Panc1 (cell line): ENCODE measurements at regions not wholly inside any gene's neighbourhood (a gene's known extent, or its start where the extent isn't known, plus 50 kb on each side); places are given as distances from the start of the nearest gene placed in this dataset.

Experiments
- ATAC-seq: fragments of 200-7000 bp; cut with Tn5 transposase; 2 replicates; pipeline ENCODE4 v1.9.1; 2020; ENCODE audit warnings: mild to moderate bottlenecking, moderate library complexity
- BruUV-seq: library from RNA; stranded (reverse); fragments of 400-500 nt; replicated peaks from 2 replicates; lab custom pipeline; 2021; lab: Mats Ljungman, UMichigan
- CTCF ChIA-PET: fragments of 300-600 bp; sonication (Branson Sonifier 250); formaldehyde crosslinking; loops from one replicate; lab custom pipeline; 2022; ENCODE audit warnings: antibody characterized with exemption; lab: Charles Lee
- POLR2A ChIA-PET: fragments of 300-600 bp; sonication (Branson Sonifier 250); formaldehyde crosslinking; loops from one replicate; lab custom pipeline; 2022; ENCODE audit warnings: antibody characterized with exemption; lab: Charles Lee
- DNase-seq: peaks from one replicate; pipeline ENCODE4 v3.0.0-alpha.2; 2010; ENCODE audit warnings: low read depth, low spot score
- H3K27ac ChIP-seq: 2 replicates; pipeline ENCODE4 v1.5.1; 2011; ENCODE audit warnings: mild to moderate bottlenecking, low read length, inconsistent platforms
- H3K27me3 ChIP-seq: fragments of 200-500 bp; sonication (Bioruptor generic); 2 replicates; pipeline ENCODE4 v1.6.0; 2014; ENCODE audit warnings: low read length, inconsistent platforms; ENCODE audit not compliant: control insufficient read depth, insufficient read depth
- H3K36me3 ChIP-seq: fragments of 200-500 bp; sonication (Bioruptor generic); 2 replicates; pipeline ENCODE4 v1.5.1; 2014; ENCODE audit warnings: inconsistent platforms, mild to moderate bottlenecking, low read length, moderate library complexity; ENCODE audit not compliant: control insufficient read depth, insufficient read depth
- H3K4me1 ChIP-seq: 2 replicates; pipeline ENCODE4 v1.5.1; 2011; ENCODE audit warnings: inconsistent platforms, mild to moderate bottlenecking, low read length, moderate library complexity; ENCODE audit not compliant: control insufficient read depth, insufficient read depth
- H3K4me3 ChIP-seq, 2 experiments: 2 replicates each; pipeline ENCODE4 v1.5.1; 2011 to 2012; ENCODE audit warnings: low read depth in 2 of 2, low read length in 2 of 2, mild to moderate bottlenecking in 2 of 2, inconsistent platforms in 1 of 2, moderate library complexity in 1 of 2
- H3K9me3 ChIP-seq: fragments of 200-500 bp; sonication (Bioruptor generic); 2 replicates; pipeline ENCODE4 v1.5.1; 2014; ENCODE audit warnings: low read depth, mild to moderate bottlenecking, inconsistent platforms, low read length, moderate library complexity; ENCODE audit not compliant: control insufficient read depth, insufficient read depth
- POLR2AphosphoS5 ChIP-seq: IDR thresholded peaks from 2 replicates; pipeline ENCODE4 v1.6.1; 2012; ENCODE audit warnings: mild to moderate bottlenecking, low read depth, low read length, moderate library complexity
- SIN3A ChIP-seq: IDR thresholded peaks from 2 replicates; pipeline ENCODE4 v1.6.1; 2012; ENCODE audit warnings: low read depth, mild to moderate bottlenecking, low read length, moderate library complexity, borderline replicate concordance; ENCODE audit not compliant: insufficient read depth
- TCF7L2 ChIP-seq: IDR thresholded peaks from 2 replicates; pipeline ENCODE4 v1.6.1; 2011; ENCODE audit warnings: mild to moderate bottlenecking, low read depth, low read length, inconsistent platforms
- in situ Hi-C: cut with HindIII; loops from 2 replicates; pipeline ENCODE4 v1.10.0; 2016; ENCODE audit warnings: low sequenced_read_pairs, low pct_unique_long_range_greater_than_20kb
- intact Hi-C: fragments of 100-400 bp; cut with micrococcal nuclease; formaldehyde crosslinking; loops from one replicate; pipeline ENCODE4 v1.10.0; 2022; ENCODE audit not compliant: unreplicated experiment
- TF ChIP-seq, protein P1 (sequence below), 2 experiments: IDR thresholded peaks; 2 replicates each; pipeline ENCODE4 v1.6.1; 2011 to 2012; ENCODE audit warnings: low read depth in 2 of 2, control low read depth in 1 of 2, low read length in 1 of 2, mild to moderate bottlenecking in 1 of 2, moderate library complexity in 1 of 2; ENCODE audit not compliant: insufficient read depth in 1 of 2
- TF ChIP-seq, protein P2 (sequence below): fragments of 450-650 bp; IDR thresholded peaks from 2 replicates; pipeline ENCODE4 v1.5.1; 2017; ENCODE audit warnings: mild to moderate bottlenecking

DNA sequence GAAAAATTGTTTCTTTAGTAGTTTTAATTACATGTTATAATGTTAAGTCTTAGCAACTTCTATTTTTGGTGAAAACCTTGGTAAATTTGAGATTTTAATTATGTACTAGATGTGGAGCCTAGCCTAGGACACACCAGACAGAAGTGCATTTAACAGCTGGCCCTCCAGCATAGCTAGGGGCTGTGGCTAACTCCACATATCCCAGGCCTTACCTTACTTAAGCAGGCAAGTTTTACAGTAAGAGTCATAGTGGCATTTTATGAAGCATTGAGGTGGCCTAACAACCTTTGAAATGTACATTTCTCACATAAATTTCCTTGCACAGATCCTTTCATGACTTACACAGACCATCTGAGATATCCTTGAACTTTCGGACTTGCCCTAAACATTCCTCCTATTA lies 71.6 kb upstream of the C4orf54 start:
- Histone ChIP-seq H3K9me3 (no peaks in the 10 kb centered on the region), H3K27ac (no peak overlapping the region), H3K27me3 (no peaks in the 10 kb centered on the region), H3K36me3 (no peaks in the 10 kb centered on the region), H3K4me1 (no peaks in the 10 kb centered on the region), H3K4me3 (no peak overlapping the region)
- CTCF ChIA-PET: no interaction called here
- BruUV-seq: no TSS peak
- TF ChIP-seq, protein P1, sequence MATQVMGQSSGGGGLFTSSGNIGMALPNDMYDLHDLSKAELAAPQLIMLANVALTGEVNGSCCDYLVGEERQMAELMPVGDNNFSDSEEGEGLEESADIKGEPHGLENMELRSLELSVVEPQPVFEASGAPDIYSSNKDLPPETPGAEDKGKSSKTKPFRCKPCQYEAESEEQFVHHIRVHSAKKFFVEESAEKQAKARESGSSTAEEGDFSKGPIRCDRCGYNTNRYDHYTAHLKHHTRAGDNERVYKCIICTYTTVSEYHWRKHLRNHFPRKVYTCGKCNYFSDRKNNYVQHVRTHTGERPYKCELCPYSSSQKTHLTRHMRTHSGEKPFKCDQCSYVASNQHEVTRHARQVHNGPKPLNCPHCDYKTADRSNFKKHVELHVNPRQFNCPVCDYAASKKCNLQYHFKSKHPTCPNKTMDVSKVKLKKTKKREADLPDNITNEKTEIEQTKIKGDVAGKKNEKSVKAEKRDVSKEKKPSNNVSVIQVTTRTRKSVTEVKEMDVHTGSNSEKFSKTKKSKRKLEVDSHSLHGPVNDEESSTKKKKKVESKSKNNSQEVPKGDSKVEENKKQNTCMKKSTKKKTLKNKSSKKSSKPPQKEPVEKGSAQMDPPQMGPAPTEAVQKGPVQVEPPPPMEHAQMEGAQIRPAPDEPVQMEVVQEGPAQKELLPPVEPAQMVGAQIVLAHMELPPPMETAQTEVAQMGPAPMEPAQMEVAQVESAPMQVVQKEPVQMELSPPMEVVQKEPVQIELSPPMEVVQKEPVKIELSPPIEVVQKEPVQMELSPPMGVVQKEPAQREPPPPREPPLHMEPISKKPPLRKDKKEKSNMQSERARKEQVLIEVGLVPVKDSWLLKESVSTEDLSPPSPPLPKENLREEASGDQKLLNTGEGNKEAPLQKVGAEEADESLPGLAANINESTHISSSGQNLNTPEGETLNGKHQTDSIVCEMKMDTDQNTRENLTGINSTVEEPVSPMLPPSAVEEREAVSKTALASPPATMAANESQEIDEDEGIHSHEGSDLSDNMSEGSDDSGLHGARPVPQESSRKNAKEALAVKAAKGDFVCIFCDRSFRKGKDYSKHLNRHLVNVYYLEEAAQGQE (IDR thresholded peaks at IDR 0.05; ENCODE audit: insufficient read depth in 1 of 2, low read depth in 2 of 2, low read length in 1 of 2): no peak
- TF ChIP-seq, protein P2, sequence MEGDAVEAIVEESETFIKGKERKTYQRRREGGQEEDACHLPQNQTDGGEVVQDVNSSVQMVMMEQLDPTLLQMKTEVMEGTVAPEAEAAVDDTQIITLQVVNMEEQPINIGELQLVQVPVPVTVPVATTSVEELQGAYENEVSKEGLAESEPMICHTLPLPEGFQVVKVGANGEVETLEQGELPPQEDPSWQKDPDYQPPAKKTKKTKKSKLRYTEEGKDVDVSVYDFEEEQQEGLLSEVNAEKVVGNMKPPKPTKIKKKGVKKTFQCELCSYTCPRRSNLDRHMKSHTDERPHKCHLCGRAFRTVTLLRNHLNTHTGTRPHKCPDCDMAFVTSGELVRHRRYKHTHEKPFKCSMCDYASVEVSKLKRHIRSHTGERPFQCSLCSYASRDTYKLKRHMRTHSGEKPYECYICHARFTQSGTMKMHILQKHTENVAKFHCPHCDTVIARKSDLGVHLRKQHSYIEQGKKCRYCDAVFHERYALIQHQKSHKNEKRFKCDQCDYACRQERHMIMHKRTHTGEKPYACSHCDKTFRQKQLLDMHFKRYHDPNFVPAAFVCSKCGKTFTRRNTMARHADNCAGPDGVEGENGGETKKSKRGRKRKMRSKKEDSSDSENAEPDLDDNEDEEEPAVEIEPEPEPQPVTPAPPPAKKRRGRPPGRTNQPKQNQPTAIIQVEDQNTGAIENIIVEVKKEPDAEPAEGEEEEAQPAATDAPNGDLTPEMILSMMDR: no peak
- TF ChIP-seq POLR2AphosphoS5 (no peak), TCF7L2 (no peak), SIN3A (no peak)
- in situ Hi-C loops (no loop called here), intact Hi-C loops (no loop called here)
- ATAC-seq: no peak
- no peak for DNase-seq
- POLR2A ChIA-PET: no interaction called here

DNA sequence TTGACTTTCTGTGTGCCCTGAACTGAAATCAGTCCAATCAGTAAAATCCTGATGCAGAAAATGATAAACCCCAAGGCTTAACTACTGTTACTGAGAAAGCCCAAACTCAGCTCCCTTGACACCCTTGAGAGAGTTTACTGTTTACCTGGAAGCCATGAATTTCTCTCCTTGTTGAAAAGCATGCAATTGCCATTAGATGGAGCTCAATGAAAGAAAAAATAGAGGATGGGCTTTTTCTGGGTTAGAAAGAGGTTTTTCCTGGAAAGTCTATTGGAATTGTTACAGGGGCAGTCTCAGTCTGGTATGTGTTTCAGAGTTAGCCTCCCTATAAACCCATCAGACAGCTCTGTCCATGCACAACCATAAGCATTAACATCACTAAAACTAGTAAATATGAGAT lies 66.4 kb upstream of the C4orf54 start:
- in situ Hi-C loops: no loop called here

More for the DNA sequence above, 66.4 kb upstream of the C4orf54 start:
- no peaks in the 10 kb centered on the region for H3K4me1 ChIP-seq
- DNase-seq (no peak), ATAC-seq (no peak)
- H3K27ac ChIP-seq: no peak overlapping the region
- TF ChIP-seq TCF7L2 (no peak), SIN3A (no peak), POLR2AphosphoS5 (no peak)
- TF ChIP-seq, protein P2: no peak
- TF ChIP-seq, protein P1 (IDR thresholded peaks at IDR 0.05; ENCODE audit: insufficient read depth in 1 of 2, low read depth in 2 of 2, low read length in 1 of 2): no peak
- no peaks in the 10 kb centered on the region for H3K9me3 ChIP-seq
- no peaks in the 10 kb centered on the region for H3K36me3 ChIP-seq
- ChIA-PET POLR2A (no interaction called here), CTCF (no interaction called here)
- H3K4me3 ChIP-seq: no peak overlapping the region
- intact Hi-C loops: no loop called here
- BruUV-seq: no TSS peak
- H3K27me3 ChIP-seq: no peaks in the 10 kb centered on the region
